ENCODE measurements at regions not wholly inside any gene's neighbourhood (a gene's known extent, or its start where the extent isn't known, plus 50 kb on each side); places are given as distances from the start of the nearest gene placed in this dataset.

- DNase-seq (ENCODE audit: low read depth), result no peak
- no peak overlapping the region for H3K4me3 ChIP-seq (ENCODE audit: low read depth, low read length)
- no peak for TF ChIP-seq CTCF (IDR thresholded peaks at IDR 0.05; ENCODE audit: low read depth, low read length, missing control alignments)
- in situ Hi-C loops (cut with HindIII; ENCODE audit: low sequenced_read_pairs), result no loop called here
These were observed 84.6 kb upstream of the CDH20 start for GRCh38 chr18:61248589-61248988.

- DNase-seq (ENCODE audit: low read depth), result no peak
- H3K4me3 ChIP-seq (ENCODE audit: low read depth, low read length), result no peak overlapping the region
- in situ Hi-C loops (cut with HindIII; ENCODE audit: low sequenced_read_pairs), result no loop called here
- no peak for TF ChIP-seq CTCF (IDR thresholded peaks at IDR 0.05; ENCODE audit: low read depth, low read length, missing control alignments)
These were observed 76.9 kb upstream of the CDH20 start for GRCh38 chr18:61256291-61256690.

- H3K4me3 ChIP-seq (ENCODE audit: low read depth, low read length), result no peak overlapping the region
- no peak for DNase-seq (ENCODE audit: low read depth)
- no peak for TF ChIP-seq CTCF (IDR thresholded peaks at IDR 0.05; ENCODE audit: low read depth, low read length, missing control alignments)
- in situ Hi-C loops (cut with HindIII; ENCODE audit: low sequenced_read_pairs), result no loop called here
These were observed 71.4 kb upstream of the CDH20 start for GRCh38 chr18:61261870-61262269.

GRCh38 chr18:61272793-61273192 lies 60.4 kb upstream of the CDH20 start:
- TF ChIP-seq CTCF (IDR thresholded peaks at IDR 0.05; ENCODE audit: low read depth, low read length, missing control alignments), result no peak
- DNase-seq (ENCODE audit: low read depth), result no peak
- in situ Hi-C loops (cut with HindIII; ENCODE audit: low sequenced_read_pairs), result no loop called here
- no peak overlapping the region for H3K4me3 ChIP-seq (ENCODE audit: low read depth, low read length)

GRCh38 chr18:61273533-61273932 lies 59.7 kb upstream of the CDH20 start:
- DNase-seq (ENCODE audit: low read depth), result no peak
- in situ Hi-C loops (cut with HindIII; ENCODE audit: low sequenced_read_pairs), result no loop called here
- no peak for TF ChIP-seq CTCF (IDR thresholded peaks at IDR 0.05; ENCODE audit: low read depth, low read length, missing control alignments)
- no peak overlapping the region for H3K4me3 ChIP-seq (ENCODE audit: low read depth, low read length)

- in situ Hi-C loops (cut with HindIII; ENCODE audit: low sequenced_read_pairs), result no loop called here
- H3K4me3 ChIP-seq (ENCODE audit: low read depth, low read length), result no peak overlapping the region
- TF ChIP-seq CTCF (IDR thresholded peaks at IDR 0.05; ENCODE audit: low read depth, low read length, missing control alignments), result no peak
- DNase-seq (ENCODE audit: low read depth), result no peak
These were observed 58.7 kb upstream of the CDH20 start for GRCh38 chr18:61274416-61274960.

- no peak overlapping the region for H3K4me3 ChIP-seq (ENCODE audit: low read depth, low read length)
- TF ChIP-seq CTCF (IDR thresholded peaks at IDR 0.05; ENCODE audit: low read depth, low read length, missing control alignments), result no peak
- no peak for DNase-seq (ENCODE audit: low read depth)
- in situ Hi-C loops (cut with HindIII; ENCODE audit: low sequenced_read_pairs), result no loop called here
These were observed 55.4 kb upstream of the CDH20 start for GRCh38 chr18:61277808-61278207.

All from astrocyte of the cerebellum (primary cell).